ENCODE measurements at regions not wholly inside any gene's neighbourhood (a gene's known extent, or its start where the extent isn't known, plus 50 kb on each side); places are given as distances from the start of the nearest gene placed in this dataset.

DNA sequence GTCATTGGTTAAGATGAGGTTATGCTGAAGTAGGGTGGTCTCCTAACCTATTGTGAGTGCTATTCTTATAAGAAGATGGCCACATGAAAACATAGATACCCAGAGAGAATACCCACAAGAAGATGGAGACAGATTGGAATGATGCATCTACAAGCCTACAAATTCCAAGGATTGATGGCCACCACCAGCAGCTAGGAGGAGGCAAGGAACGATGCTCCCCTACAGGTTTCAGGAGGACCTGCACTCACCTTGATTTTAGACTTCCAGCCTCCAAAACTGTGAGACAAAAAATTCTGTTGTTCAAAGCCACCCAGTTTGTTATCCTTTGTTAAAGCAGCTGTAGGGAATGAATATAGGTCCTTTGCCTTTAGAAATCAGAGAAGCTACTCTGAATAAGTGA lies 227.4 kb downstream of the NEDD1 start:
- H3K27ac Mint-ChIP-seq, result no peak overlapping the region
- no peak for ATAC-seq

DNA sequence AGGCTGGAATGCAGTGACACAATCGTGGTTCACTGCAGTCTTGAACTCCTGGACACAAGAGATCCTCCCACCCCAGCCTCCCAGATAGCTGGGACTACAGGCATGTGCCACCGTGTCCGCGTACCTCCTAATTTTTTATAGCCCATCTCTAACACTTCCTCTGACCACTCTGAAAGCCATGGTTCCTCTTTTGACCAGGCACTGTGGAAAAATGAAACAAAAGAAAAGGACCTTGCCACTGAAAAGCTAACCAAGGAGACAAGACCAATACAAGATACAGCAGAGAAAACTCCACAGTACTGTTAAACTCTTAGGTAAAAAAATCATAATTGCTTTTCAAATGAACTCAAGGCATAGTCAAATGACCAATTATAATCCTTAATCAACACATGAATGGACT lies 233.3 kb downstream of the NEDD1 start:
- Mint-ChIP-seq H3K27ac (no peak overlapping the region), H3K36me3 (ENCODE audit: low read depth) (no peaks in the 10 kb centered on the region), H3K4me1 (no peaks in the 10 kb centered on the region), H3K9me3 (no peaks in the 10 kb centered on the region), H3K4me3 (no peak overlapping the region), H3K27me3 (peaks cover 8% of the 10 kb centered on the region)
- DNase-seq (no peak), ATAC-seq (no peak)

More for the DNA sequence above, 227.4 kb downstream of the NEDD1 start:
- no peak for DNase-seq
- H3K36me3 Mint-ChIP-seq (ENCODE audit: low read depth), result no peaks in the 10 kb centered on the region
- no peak overlapping the region for H3K4me3 Mint-ChIP-seq
- H3K9me3 Mint-ChIP-seq, result no peaks in the 10 kb centered on the region
- no peaks in the 10 kb centered on the region for H3K4me1 Mint-ChIP-seq
- peaks cover 2% of the 10 kb centered on the region for H3K27me3 Mint-ChIP-seq

GRCh38 chr12:97142737-97143410 lies 235.8 kb downstream of the NEDD1 start:
- H3K27ac Mint-ChIP-seq, result no peak overlapping the region
- no peak overlapping the region for H3K4me3 Mint-ChIP-seq
- no peaks in the 10 kb centered on the region for H3K9me3 Mint-ChIP-seq
- ATAC-seq (no peak), DNase-seq (no peak)
- no peaks in the 10 kb centered on the region for H3K36me3 Mint-ChIP-seq (ENCODE audit: low read depth)
- H3K4me1 Mint-ChIP-seq, result no peaks in the 10 kb centered on the region
- peaks cover 11% of the 10 kb centered on the region for H3K27me3 Mint-ChIP-seq

DNA sequence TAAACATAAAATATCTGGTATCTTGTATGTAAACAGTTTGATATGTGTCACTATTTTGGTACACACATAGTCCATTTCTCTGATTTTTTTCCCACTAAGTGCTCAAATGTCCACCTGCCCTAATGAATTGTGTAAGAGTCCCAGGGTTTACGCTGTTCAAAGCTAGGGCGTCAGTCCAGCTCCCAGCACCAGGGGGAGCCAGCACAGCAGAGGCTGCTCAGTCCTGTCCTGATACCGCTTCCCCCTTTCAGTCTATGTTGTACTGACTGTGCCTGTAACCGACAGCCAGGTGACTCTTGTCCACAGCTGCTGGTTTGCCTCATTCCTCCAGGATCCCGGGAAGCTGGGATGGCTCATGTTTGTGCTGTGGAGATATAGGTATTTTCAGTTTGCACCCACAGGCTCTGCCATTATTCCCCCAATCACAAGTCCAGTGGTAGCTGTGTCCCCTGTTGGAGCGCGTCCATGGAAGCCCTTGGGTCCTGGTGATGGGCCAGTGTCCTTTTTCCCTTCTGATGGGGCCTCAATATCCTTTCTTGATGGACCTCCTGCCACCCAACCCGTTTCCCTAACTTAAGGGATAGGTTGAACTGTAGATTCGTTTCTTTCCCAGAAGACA lies 242.0 kb downstream of the NEDD1 start:
- H3K9me3 Mint-ChIP-seq, result no peaks in the 10 kb centered on the region
- peaks cover 6% of the 10 kb centered on the region for H3K27me3 Mint-ChIP-seq
- ATAC-seq, result peak; percentile 75
- no peak overlapping the region for H3K4me3 Mint-ChIP-seq
- peak; percentile 55 for DNase-seq
- H3K4me1 Mint-ChIP-seq, result no peaks in the 10 kb centered on the region
- no peaks in the 10 kb centered on the region for H3K36me3 Mint-ChIP-seq (ENCODE audit: low read depth)
- H3K27ac Mint-ChIP-seq, result no peak overlapping the region

GRCh38 chr12:97151481-97151880 lies 244.4 kb downstream of the NEDD1 start:
- no peaks in the 10 kb centered on the region for H3K4me1 Mint-ChIP-seq
- H3K27me3 Mint-ChIP-seq, result peaks cover 2% of the 10 kb centered on the region
- no peak for ATAC-seq
- H3K4me3 Mint-ChIP-seq, result no peak overlapping the region
- DNase-seq, result no peak
- H3K27ac Mint-ChIP-seq, result no peak overlapping the region
- H3K9me3 Mint-ChIP-seq, result no peaks in the 10 kb centered on the region
- no peaks in the 10 kb centered on the region for H3K36me3 Mint-ChIP-seq (ENCODE audit: low read depth)

DNA sequence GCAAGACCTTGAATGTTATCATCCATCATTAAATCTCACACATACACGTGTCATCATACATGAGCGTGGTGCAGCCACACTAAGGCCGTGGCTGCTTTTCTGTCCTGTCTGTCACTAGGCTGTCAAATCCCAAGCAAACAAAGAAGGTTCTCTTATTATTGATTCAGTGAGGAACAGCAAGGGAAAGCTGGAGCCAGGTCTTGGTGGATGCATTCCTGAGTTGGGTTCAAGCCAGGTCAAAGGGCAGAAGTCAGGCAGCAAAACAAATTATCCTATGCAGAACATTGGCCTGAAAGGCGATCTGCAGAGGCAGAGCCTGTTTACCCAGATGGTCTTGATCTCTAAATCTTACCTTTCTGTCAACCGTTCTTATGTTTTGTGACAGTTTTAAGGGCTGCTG lies 252.3 kb downstream of the NEDD1 start:
- Mint-ChIP-seq H3K27ac (no peak overlapping the region), H3K9me3 (no peaks in the 10 kb centered on the region), H3K4me1 (no peaks in the 10 kb centered on the region), H3K36me3 (ENCODE audit: low read depth) (no peaks in the 10 kb centered on the region), H3K27me3 (no peaks in the 10 kb centered on the region), H3K4me3 (no peak overlapping the region)
- DNase-seq (no peak), ATAC-seq (no peak)

DNA sequence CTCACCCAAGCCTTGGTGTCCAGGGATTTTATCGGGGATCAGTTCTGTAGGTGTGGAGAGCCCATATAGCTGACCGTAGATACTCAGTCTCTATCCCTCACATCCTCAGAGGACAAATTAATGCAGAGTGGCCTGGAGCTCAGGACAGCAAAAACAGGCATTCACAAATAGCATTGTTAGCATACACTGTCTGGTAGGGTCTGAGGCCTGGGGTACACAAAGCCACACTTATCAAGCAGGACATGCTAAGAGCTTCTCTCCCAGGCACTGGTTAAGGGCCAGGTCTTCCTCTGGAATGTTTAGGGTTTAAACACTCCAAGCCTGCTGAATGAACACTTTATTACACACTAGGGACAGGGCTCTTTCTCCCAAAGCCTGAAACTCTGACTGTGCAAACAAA lies 253.2 kb downstream of the NEDD1 start:
- H3K9me3 Mint-ChIP-seq, result no peaks in the 10 kb centered on the region
- ATAC-seq (no peak), DNase-seq (no peak)
- H3K4me3 Mint-ChIP-seq, result no peak overlapping the region
- no peaks in the 10 kb centered on the region for H3K36me3 Mint-ChIP-seq (ENCODE audit: low read depth)
- no peak overlapping the region for H3K27ac Mint-ChIP-seq
- no peaks in the 10 kb centered on the region for H3K4me1 Mint-ChIP-seq
- H3K27me3 Mint-ChIP-seq, result no peaks in the 10 kb centered on the region

DNA sequence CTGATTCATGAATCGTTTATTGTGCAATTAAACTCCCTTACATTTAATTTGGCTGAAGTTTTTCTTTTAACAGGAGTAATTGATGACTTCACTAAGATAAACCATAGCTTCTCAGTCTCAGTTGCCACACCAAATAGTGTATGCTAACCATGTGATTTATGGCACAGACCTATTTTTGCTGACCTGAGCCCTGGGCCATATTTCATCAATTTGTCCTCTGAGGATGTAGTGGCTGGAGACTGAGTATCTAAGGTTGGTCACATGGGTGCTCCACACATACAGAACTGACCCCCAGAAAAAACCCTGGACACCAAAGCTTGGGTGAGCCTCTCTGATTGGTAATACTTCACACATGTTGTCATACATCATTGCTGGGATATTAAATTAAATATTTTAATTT lies 255.1 kb downstream of the NEDD1 start:
- H3K36me3 Mint-ChIP-seq (ENCODE audit: low read depth), result no peaks in the 10 kb centered on the region
- no peaks in the 10 kb centered on the region for H3K9me3 Mint-ChIP-seq
- DNase-seq (no peak), ATAC-seq (no peak)
- H3K4me3 Mint-ChIP-seq, result no peak overlapping the region
- no peak overlapping the region for H3K27ac Mint-ChIP-seq
- H3K27me3 Mint-ChIP-seq, result no peaks in the 10 kb centered on the region
- no peaks in the 10 kb centered on the region for H3K4me1 Mint-ChIP-seq

DNA sequence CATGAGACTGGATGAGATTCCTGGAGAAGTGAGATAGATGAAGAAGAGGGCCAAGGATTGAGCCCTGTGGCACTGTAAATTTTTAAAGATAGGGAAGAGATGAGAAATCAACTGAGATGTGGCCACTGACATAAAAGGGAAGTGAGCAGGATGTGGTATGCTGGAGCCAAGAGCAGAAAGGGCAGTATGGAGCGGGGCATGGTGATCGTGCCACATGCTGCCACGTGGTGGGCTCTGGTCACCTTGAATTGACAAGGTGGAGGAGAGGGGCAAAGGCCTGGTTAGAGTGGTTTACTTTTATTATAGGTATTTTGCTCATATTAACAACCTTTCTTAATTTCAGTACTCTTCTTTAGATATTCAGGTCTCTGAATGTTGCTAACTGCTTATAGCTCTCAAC lies 257.9 kb downstream of the NEDD1 start:
- Mint-ChIP-seq H3K27me3 (peaks cover 3% of the 10 kb centered on the region), H3K4me3 (no peak overlapping the region), H3K4me1 (no peaks in the 10 kb centered on the region), H3K36me3 (ENCODE audit: low read depth) (no peaks in the 10 kb centered on the region), H3K9me3 (no peaks in the 10 kb centered on the region), H3K27ac (no peak overlapping the region)
- DNase-seq (no peak), ATAC-seq (no peak)

DNA sequence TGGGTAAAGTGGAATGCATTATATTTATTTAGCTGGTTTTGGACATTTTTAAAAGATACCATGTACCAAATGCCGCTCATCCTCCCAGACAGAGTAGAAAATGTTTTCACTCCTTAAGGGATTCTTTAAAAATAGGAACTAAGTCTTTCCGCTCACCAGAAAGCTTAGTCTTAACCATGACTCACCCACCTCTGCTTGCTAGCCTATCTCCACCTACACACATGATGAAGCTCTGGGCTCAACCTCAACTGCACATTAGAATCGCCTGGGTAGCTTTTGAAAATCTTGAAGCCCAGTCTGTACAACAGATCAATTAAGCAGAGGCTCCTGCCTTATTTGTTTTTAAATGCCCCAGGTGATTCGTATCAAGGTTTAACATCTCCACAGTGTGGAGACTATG lies 260.5 kb downstream of the NEDD1 start:
- no peak overlapping the region for H3K27ac Mint-ChIP-seq
- H3K36me3 Mint-ChIP-seq (ENCODE audit: low read depth), result no peaks in the 10 kb centered on the region
- H3K4me1 Mint-ChIP-seq, result no peaks in the 10 kb centered on the region
- H3K4me3 Mint-ChIP-seq, result no peak overlapping the region
- ATAC-seq (peak; percentile 57), DNase-seq (no peak)
- H3K27me3 Mint-ChIP-seq, result peaks cover 3% of the 10 kb centered on the region
- no peaks in the 10 kb centered on the region for H3K9me3 Mint-ChIP-seq

GRCh38 chr12:97168804-97169203 lies 261.7 kb downstream of the NEDD1 start:
- no peak overlapping the region for H3K27ac Mint-ChIP-seq
- ATAC-seq, result no peak
- H3K27me3 Mint-ChIP-seq, result peaks cover 3% of the 10 kb centered on the region
- no peak overlapping the region for H3K4me3 Mint-ChIP-seq
- no peaks in the 10 kb centered on the region for H3K36me3 Mint-ChIP-seq (ENCODE audit: low read depth)
- DNase-seq, result no peak
- H3K9me3 Mint-ChIP-seq, result no peaks in the 10 kb centered on the region
- no peaks in the 10 kb centered on the region for H3K4me1 Mint-ChIP-seq

GRCh38 chr12:97169889-97170567 lies 263.0 kb downstream of the NEDD1 start:
- no peaks in the 10 kb centered on the region for H3K36me3 Mint-ChIP-seq (ENCODE audit: low read depth)
- H3K27ac Mint-ChIP-seq, result no peak overlapping the region
- DNase-seq (no peak), ATAC-seq (no peak)
- H3K4me1 Mint-ChIP-seq, result no peaks in the 10 kb centered on the region
- H3K4me3 Mint-ChIP-seq, result no peak overlapping the region
- H3K27me3 Mint-ChIP-seq, result peaks cover 3% of the 10 kb centered on the region
- no peaks in the 10 kb centered on the region for H3K9me3 Mint-ChIP-seq

DNA sequence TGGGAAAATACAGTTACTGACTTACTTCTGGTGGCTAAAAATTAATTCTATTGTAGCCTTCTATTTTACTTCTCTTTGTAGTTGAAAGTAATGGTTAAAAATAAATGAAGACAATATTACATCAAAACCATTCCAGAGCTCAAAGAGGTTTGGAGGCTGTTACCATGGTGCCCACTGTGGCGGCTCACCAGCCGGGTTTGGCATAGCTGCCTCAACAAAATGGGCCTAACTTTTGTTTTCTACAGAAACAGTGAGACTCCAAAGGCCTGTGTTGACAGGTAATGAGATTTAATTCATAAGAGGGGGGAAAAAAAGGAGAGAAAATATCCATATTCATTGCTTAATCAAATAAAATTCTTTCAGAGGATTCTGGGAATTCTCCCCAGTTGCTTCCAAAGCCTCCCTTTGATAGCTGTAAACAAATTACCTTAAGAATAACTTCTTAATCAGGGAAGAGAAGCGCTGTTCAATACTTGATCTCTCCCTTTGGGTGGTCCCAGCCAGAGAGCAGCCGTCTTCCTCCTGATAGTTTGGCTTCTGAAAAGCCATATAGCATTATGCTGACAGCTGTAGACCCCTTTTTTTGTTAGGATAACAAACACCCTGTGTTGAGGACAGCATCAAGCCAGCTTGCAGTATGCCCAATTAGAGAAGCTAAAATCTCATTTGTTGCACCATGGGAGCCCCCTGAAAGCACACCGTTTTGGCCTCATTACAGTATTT lies 266.8 kb downstream of the NEDD1 start:
- no peak overlapping the region for H3K4me3 Mint-ChIP-seq
- no peak for DNase-seq
- H3K4me1 Mint-ChIP-seq, result no peaks in the 10 kb centered on the region

GRCh38 chr12:97177481-97177880 lies 270.4 kb downstream of the NEDD1 start:
- Mint-ChIP-seq H3K4me1 (no peaks in the 10 kb centered on the region), H3K4me3 (no peak overlapping the region), H3K27ac (no peak overlapping the region), H3K36me3 (ENCODE audit: low read depth) (no peaks in the 10 kb centered on the region), H3K27me3 (peaks cover 5% of the 10 kb centered on the region), H3K9me3 (no peaks in the 10 kb centered on the region)
- DNase-seq (no peak), ATAC-seq (no peak)

More for the DNA sequence above, 266.8 kb downstream of the NEDD1 start:
- no peaks in the 10 kb centered on the region for H3K36me3 Mint-ChIP-seq (ENCODE audit: low read depth)
- no peaks in the 10 kb centered on the region for H3K9me3 Mint-ChIP-seq
- H3K27me3 Mint-ChIP-seq, result no peaks in the 10 kb centered on the region
- ATAC-seq, result no peak
- H3K27ac Mint-ChIP-seq, result no peak overlapping the region
